ENCODE measurements at regions not wholly inside any gene's neighbourhood (a gene's known extent, or its start where the extent isn't known, plus 50 kb on each side); places are given as distances from the start of the nearest gene placed in this dataset.

DNA sequence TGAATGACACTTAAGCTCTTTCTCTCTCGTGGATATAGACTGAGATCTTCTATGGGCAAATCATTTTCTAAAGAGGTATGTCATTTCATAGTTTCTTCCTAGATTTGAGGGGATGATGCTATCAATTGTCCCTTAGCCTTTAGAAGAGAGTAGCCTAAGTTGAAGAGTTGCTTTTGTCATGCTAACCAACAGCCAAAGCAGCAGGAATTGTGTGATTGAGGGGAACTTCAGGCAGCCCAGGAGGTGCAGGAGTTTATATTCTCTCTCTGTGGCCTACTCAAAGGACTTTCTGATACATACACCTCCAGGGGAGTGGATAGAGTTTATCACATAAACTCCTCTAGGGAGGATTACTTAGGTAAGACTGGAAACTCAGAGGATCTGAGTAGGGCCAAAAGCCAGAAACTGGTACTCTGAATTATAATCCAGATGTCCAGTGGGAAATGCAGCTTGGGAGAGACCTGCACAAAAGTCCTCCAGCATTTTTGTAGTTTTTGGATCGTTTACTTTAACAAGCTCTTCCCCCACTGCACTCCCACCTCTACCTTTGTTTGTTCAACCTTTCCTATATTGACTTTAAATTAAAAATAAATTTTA is 150.7 kb upstream of the CCDC68 start:
- no peak for TF ChIP-seq POLR2A (IDR thresholded peaks at IDR 0.05; ENCODE audit: low read length)
- no peak for TF ChIP-seq GATA1 (IDR thresholded peaks at IDR 0.05; ENCODE audit: low read depth, low read length)
